ENCODE measurements at regions not wholly inside any gene's neighbourhood (a gene's known extent, or its start where the extent isn't known, plus 50 kb on each side); places are given as distances from the start of the nearest gene placed in this dataset.
"Not testable (repeated sequence)": the region's sequence is repeated elsewhere in the genome, so short reads cannot be mapped to it uniquely, and the experiment has no call there.

DNA sequence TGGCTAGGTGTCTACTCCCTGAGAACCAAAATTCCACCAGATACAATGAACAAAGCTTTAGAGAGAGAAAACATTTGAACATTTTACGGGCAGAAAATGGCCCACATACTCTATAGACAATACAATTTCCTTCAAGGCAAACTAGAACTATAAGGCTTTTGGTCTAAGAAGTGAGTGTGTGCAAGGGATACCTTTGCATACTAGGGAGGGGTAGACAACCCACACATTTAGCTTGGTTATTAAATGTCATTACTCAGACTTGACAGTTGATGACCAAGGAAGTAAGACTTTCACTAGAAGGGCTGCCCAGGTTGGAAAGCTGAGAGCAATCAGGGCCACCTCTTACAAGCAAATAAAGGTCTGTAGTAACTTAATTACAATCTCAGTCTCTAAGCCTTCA lies 64.0 kb upstream of the PLEKHM1 start:
- DNase-seq (ENCODE audit: low read depth); H3K4me3 ChIP-seq (ENCODE audit: low read depth, low read length); in situ Hi-C loops (cut with HindIII; ENCODE audit: low sequenced_read_pairs): not testable (repeated sequence)

DNA sequence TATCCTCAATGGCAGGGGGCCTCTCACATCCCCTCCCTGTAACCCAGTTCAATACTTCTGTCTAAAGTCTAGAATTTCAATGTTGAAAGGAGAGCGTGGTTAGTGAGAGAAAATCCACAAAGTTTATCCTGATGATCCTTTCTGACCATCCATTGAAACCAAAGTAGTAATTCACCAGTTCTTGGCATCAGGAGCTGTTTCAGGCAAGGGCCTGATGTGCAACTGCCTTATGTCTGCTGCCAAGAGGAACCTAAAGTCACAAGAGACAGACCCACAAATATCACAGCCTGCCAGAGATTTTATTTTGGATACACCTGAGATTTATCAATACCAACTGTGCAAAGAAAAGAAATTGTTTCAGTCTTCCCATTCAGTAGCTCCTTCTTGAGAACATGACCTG lies 68.3 kb upstream of the PLEKHM1 start:
- in situ Hi-C loops (cut with HindIII; ENCODE audit: low sequenced_read_pairs); H3K4me3 ChIP-seq (ENCODE audit: low read depth, low read length); DNase-seq (ENCODE audit: low read depth): not testable (repeated sequence)

DNA sequence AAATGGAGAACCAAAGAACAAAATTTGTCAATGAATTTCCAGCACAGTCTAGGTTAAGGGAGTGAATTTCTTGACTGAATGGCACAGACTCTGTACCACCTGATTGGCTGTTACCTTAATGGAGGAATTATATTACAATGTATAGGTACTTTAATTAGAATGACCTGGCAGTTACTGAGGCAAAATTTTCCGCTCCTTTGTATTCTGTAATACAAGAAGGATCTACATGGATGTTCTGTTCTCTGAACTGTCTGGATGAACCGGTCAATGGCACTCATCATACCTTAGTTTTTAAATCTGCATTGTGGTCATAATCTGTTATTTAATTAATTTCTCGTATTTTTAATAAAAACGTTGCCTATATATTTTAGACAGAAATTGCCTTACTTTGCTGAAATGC lies 72.3 kb upstream of the PLEKHM1 start:
- DNase-seq (ENCODE audit: low read depth); H3K4me3 ChIP-seq (ENCODE audit: low read depth, low read length); in situ Hi-C loops (cut with HindIII; ENCODE audit: low sequenced_read_pairs): not testable (repeated sequence)

DNA sequence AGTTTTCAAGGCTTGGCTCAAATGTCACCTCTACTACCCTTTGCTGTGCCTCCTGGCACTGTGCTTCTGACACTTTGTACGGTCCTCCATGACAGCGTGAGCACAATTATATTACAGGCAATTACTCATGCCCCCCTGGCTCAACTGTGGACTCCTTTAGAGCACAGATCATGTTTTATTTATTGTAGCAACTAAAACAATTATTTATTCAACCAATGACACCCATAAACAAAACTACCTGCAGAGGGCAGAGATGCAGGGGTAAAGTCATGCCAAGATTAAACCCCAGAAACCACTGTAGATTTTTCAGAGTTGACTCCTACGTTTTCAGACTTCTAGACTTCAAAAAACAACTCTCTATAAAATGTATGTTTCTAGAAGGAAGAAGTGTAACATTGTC lies 72.8 kb upstream of the PLEKHM1 start:
- DNase-seq (ENCODE audit: low read depth); H3K4me3 ChIP-seq (ENCODE audit: low read depth, low read length); in situ Hi-C loops (cut with HindIII; ENCODE audit: low sequenced_read_pairs): not testable (repeated sequence)

DNA sequence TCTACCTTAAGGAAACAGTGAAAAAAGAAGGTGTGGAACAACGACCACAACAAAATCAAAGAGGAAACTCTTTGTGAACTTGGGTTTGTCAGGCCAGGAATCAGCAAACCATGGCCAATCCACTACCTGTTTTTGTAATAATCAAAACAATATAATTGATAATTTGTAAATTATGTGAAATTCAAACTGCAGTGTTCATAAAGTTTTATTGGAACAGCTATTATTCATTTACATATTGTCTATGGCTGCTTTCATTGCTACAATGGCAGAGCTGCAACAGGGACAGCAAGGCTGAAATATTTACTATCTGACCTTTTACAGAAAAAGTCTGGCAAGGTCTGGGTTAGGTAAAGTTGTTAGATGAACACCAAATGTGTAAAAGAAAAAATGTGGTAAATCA lies 77.8 kb upstream of the PLEKHM1 start:
- in situ Hi-C loops (cut with HindIII; ENCODE audit: low sequenced_read_pairs); H3K4me3 ChIP-seq (ENCODE audit: low read depth, low read length); DNase-seq (ENCODE audit: low read depth): not testable (repeated sequence)

DNA sequence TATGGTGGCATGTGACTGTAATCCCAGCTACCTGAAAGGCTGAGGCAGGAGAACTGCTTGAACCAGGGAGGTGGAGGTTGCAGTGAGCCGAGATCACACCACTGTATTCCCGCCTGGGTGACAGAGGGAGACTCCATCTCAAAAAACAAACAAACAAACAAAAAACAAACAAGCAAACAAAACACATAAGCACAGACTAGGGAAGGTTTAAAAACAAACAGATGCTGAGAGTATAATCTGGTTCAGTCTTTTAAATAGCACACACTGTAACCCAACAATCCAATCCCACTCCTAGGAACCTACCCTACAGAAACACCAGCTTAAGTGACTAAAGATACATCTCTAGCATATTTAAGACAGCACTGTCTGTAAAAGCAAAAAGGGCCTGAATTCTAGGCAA lies 82.8 kb upstream of the PLEKHM1 start:
- DNase-seq (ENCODE audit: low read depth); H3K4me3 ChIP-seq (ENCODE audit: low read depth, low read length); in situ Hi-C loops (cut with HindIII; ENCODE audit: low sequenced_read_pairs): not testable (repeated sequence)

DNA sequence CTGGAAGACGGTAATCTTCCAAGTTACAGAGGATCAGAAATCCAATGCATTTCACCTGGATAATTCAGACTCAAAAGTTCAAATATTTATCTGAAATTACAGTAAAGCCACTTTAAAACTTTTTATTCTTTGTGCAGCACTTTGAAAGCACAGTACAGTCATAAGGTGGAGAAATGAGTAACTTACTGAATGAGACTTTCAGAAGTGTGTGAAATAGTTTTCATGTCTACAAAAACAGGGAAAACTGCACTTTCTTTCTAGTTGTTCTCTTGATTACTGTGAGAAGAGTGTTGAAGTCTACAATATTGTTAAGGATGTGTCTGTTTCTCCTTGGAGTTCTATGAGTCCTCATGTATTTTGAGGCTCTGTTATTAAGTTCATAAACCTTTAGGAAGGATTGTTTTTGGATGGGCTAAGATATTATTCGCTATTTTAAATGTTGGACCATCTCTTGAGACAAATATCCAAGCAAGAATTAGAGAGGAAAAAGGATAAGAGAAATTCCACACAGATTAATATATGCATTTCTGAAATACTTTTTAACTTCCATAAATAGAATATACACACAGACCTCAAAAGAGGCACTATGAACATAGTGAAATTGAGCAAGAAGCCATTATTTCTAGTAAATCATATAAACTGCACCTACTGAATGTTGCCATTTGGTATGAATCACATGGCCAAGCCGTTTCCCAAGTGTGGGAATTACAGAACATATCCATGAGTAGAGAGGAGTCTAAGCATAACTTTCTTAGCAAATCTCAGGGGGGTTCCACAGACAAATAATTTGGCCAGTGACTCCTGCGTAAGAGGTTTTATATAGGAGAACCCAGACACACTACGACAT lies 83.6 kb upstream of the PLEKHM1 start:
- in situ Hi-C loops (cut with HindIII; ENCODE audit: low sequenced_read_pairs): no loop called here
- no peak for DNase-seq (ENCODE audit: low read depth)

DNA sequence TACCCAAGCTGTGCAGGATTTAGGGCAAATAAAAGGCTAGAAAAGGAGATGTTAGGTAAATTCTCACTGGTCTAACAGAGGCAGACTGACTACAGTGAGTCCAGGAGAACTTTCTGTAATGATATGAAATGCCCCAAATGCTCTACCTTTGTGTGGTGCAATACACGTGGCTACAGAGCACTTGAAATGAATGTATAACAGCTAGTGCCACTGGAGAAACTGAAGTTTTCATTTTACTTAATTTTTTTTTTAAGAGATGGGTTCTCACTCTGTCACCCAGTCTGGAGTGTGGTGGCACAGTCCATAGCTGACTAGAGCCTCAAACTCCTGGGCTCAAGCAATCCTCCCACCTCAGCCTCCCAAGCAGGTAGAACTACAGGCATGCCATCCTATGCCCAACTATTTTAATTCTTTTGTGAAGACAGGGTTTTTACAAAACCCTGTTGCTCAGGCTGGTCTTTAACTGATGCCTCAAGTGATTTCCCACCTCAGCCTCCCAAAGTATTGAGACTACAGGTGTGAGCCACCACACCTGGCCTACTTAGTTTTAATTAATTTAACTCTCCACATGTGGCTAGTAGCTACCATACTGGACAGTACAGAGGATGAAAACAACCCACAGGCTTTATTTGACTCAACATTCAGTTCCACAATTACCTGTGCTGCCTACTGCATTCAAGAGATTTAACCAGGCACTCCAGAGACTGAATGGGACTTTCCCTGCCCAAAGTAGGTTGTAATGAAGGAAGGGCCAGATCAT lies 84.8 kb upstream of the PLEKHM1 start:
- TF ChIP-seq, protein P1, sequence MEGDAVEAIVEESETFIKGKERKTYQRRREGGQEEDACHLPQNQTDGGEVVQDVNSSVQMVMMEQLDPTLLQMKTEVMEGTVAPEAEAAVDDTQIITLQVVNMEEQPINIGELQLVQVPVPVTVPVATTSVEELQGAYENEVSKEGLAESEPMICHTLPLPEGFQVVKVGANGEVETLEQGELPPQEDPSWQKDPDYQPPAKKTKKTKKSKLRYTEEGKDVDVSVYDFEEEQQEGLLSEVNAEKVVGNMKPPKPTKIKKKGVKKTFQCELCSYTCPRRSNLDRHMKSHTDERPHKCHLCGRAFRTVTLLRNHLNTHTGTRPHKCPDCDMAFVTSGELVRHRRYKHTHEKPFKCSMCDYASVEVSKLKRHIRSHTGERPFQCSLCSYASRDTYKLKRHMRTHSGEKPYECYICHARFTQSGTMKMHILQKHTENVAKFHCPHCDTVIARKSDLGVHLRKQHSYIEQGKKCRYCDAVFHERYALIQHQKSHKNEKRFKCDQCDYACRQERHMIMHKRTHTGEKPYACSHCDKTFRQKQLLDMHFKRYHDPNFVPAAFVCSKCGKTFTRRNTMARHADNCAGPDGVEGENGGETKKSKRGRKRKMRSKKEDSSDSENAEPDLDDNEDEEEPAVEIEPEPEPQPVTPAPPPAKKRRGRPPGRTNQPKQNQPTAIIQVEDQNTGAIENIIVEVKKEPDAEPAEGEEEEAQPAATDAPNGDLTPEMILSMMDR (IDR thresholded peaks at IDR 0.05; ENCODE audit: low read depth, low read length, missing control alignments): no peak
- no peak overlapping the region for H3K4me3 ChIP-seq (ENCODE audit: low read depth, low read length)
- in situ Hi-C loops (cut with HindIII; ENCODE audit: low sequenced_read_pairs): no loop called here
- no peak for DNase-seq (ENCODE audit: low read depth)

More for the DNA sequence above, 83.6 kb upstream of the PLEKHM1 start:
- H3K4me3 ChIP-seq (ENCODE audit: low read depth, low read length): no peak overlapping the region
- TF ChIP-seq, protein P1 (IDR thresholded peaks at IDR 0.05; ENCODE audit: low read depth, low read length, missing control alignments): no peak

DNA sequence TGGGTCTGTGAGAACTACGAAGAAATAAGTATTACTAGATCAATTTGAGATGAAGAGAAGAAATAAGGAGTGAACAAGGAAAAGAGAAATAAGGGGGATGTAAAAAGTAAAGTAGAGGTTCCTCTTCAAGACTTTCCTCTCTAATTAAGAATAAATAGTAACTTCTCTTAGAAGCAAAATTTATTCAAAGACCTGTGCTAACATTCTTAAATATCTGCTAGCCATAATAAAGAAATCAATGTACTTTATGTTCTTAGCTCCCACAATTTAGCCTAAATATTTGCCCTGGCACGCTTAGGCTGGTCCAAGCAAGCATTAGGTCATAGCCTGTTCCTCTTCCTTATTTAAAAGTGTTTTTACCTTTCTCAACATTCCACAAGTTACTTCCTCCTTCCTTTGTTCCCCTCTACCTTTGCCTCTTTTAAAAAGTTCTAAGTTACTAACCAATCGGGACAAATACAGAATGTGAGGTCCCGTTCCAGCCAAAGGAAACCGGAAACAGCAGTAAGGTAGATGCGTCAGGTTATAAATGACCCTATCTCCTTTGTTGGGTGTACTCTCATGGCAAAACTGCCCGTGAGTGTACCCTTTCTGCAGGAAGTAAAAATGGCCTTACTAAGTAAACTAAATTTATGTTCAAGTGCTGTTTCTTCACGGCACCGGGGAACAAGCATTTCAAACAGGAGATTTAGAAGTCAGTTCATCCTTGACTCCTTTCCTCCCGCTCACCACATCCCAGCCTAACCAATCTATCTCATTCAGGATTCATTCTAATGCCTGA lies 86.2 kb upstream of the PLEKHM1 start:
- H3K4me3 ChIP-seq (ENCODE audit: low read depth, low read length); in situ Hi-C loops (cut with HindIII; ENCODE audit: low sequenced_read_pairs); DNase-seq (ENCODE audit: low read depth): not testable (repeated sequence)

DNA sequence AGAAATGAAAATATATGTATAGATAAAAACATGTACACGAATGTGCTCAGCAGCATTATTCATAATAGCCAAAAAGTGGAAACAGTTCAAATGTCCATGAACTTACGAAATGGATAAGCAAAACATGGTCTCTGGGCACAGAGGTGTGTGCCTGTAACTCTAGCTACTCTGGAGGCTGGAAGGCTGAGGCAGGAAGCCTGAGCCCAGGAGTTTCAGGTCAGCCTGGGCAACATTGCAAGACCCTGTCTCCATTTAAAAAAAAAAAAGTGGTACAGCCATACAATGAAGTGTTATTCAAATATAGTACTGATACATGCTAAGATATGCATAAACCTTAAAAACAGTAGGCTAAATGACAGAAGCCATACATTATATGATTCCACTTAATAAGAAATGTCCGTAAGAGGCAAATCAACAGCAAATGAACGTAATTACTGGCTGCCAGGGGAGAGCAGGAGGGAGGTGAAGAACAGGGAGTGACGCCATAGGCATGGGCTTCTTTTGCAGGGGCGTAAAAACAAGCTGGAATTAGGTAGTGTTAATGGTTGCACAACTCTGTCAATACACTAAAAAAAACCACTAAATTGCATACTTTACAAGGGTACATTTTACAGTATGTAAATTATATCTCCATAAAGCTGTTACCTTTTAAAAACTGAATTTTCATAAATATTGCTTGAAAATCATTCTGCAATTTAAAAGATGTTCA lies 87.2 kb upstream of the PLEKHM1 start:
- no peak overlapping the region for H3K4me3 ChIP-seq (ENCODE audit: low read depth, low read length)
- in situ Hi-C loops (cut with HindIII; ENCODE audit: low sequenced_read_pairs): no loop called here
- TF ChIP-seq, protein P1 (IDR thresholded peaks at IDR 0.05; ENCODE audit: low read depth, low read length, missing control alignments): no peak
- DNase-seq (ENCODE audit: low read depth): no peak
